ENCODE measurements at regions not wholly inside any gene's neighbourhood (a gene's known extent, or its start where the extent isn't known, plus 50 kb on each side); places are given as distances from the start of the nearest gene placed in this dataset.

DNA sequence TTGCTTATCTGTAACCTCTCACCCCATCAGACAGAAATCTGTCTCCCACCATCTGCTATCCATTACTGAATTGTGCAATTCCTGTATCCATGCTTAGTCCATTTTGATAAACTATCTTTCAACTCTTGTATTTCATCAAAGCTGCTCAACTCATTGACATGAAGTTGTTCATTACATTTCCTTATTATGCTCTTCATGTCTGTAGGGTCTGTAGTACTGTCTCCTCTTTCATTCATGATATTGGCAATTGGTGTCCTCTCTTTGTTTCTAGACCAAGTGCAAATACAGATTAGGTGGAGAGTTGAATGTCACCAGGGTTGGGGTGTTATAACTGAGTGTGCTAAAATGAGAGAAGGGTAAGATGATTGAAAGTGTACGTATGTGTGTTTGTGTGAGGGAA, 69.2 kb upstream of the ADRA2C start:
- WGBS (ENCODE audit: insufficient coverage) = 100% methylated on average over 1 of the region's 1 CpG
- no peak overlapping the region for H3K4me3 ChIP-seq (ENCODE audit: low read length)
- H3K36me3 ChIP-seq (ENCODE audit: control insufficient read depth, insufficient read depth, low read length) = no peaks in the 10 kb centered on the region
- DNase-seq = no peak
- no peak overlapping the region for H3K27ac ChIP-seq (ENCODE audit: low read length)
- H3K4me1 ChIP-seq (ENCODE audit: control insufficient read depth, insufficient read depth, low read length) = peaks cover 5% of the 10 kb centered on the region
- H3K27me3 ChIP-seq (ENCODE audit: control insufficient read depth, insufficient read depth, low read length) = peaks cover 18% of the 10 kb centered on the region
- H3K9me3 ChIP-seq (replicated peaks; ENCODE audit: control insufficient read depth, low read depth, low read length) = peaks cover 18% of the 10 kb centered on the region

DNA sequence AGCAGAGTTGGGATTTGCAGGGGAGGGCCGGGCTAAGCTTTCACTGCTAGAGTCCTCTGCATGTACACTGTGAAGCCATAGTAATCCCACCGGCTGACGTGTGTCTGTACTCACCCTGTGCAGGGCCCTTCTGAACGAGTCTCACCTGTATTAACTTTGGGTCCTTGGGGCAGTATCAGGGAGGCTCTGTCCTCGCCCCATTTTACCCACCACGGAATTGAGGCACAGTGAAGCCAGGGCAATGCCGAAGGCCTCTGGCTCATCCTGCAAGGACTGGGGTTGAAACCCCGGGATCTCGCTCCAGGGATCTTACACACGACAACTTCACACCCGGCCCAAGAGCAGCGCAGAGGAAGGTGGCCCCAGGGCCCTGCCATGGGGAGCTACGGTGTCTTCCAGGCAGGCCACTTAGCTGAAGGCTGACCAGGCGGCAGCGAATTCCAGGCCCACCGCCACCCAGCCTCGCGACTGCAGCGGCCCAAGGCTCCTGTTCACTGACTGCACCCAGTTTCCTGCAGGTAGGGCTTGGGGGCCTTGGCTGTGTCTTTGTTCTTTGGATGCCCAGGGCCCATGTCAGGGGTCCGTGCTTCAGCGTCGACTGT, 75.5 kb upstream of the ADRA2C start:
- H3K27me3 ChIP-seq (ENCODE audit: control insufficient read depth, insufficient read depth, low read length) = peaks cover 5% of the 10 kb centered on the region
- no peaks in the 10 kb centered on the region for H3K36me3 ChIP-seq (ENCODE audit: control insufficient read depth, insufficient read depth, low read length)
- WGBS (ENCODE audit: insufficient coverage) = 80% methylated on average over 17 of the region's 22 CpGs
- DNase-seq = no peak
- no peak overlapping the region for H3K4me3 ChIP-seq (ENCODE audit: low read length)
- no peak overlapping the region for H3K27ac ChIP-seq (ENCODE audit: low read length)
- no peaks in the 10 kb centered on the region for H3K4me1 ChIP-seq (ENCODE audit: control insufficient read depth, insufficient read depth, low read length)
- no peaks in the 10 kb centered on the region for H3K9me3 ChIP-seq (replicated peaks; ENCODE audit: control insufficient read depth, low read depth, low read length)

DNA sequence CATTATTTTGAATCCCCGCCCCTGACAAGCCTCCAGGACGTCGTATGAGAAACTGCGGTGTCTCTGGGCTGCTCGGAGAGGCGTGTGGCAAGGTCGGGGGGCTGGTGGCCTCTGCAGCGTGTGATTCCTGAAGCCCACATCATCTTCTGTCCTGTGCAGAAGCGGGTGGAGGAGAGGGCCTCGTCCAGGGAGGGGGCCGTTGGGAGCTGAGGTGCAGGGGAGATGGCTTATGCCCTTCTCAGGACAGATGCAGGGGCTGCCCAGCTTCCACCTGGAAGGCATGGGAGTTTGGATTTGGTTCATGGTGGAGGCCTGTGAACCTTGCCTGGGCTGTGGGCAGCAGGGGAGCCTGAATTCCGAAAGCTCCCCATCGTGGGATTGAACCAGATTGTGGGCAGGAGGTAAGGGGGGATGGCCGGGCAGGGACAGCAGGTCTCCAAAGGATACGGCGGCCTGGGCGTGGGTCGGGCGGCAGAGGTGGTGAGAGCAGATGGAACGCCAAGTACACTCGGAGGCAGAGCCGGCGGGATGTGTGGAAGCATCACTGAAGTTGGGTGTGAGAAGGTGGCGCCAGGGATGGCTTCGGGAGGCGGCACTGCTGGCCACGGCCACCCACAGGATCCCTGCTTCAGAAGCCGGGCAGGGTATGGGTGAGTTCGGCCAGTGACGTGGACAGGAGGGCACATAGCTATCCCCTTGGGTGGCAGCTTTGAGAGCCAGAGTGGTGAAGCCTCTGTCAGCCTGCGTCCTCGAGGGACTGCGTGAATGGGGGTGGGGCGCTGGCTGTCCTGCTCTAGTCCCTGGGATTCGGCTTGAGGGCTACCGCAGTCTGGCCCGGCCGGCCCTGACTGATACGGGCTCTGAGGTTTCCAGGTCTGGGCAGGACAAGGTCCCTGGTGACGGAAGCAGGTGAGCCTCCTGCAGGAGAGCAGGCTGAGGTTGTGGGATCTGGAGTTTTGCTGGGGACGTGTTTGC, 76.3 kb upstream of the ADRA2C start:
- WGBS (ENCODE audit: insufficient coverage) = 81% methylated on average over 38 of the region's 41 CpGs
- no peak overlapping the region for H3K4me3 ChIP-seq (ENCODE audit: low read length)

DNA sequence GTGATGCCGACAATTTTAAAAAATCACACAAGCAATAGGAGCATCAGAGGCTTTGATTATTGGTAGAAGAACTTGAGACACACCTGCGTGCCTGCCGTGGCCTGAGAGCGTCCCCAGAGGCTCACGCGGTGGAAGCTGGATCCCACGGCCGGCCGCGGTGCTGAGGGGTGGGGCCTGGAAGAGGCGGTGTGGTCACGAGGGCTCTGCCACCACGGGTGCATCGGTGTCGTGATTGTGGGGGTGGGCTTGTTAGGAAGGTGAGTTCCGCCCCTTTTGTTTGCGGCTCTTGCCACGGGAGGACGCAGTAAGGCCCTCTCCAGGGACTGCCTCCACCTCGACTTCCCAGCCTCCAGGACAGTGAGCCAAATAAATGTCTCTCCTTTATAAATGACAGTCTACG, 77.2 kb upstream of the ADRA2C start:
- Histone ChIP-seq H3K27me3 (ENCODE audit: control insufficient read depth, insufficient read depth, low read length) (peaks cover 12% of the 10 kb centered on the region), H3K9me3 (replicated peaks; ENCODE audit: control insufficient read depth, low read depth, low read length) (no peaks in the 10 kb centered on the region), H3K36me3 (ENCODE audit: control insufficient read depth, insufficient read depth, low read length) (no peaks in the 10 kb centered on the region), H3K27ac (ENCODE audit: low read length) (no peak overlapping the region), H3K4me3 (ENCODE audit: low read length) (no peak overlapping the region), H3K4me1 (ENCODE audit: control insufficient read depth, insufficient read depth, low read length) (no peaks in the 10 kb centered on the region)
- no peak for DNase-seq
- WGBS (ENCODE audit: insufficient coverage) = 71% methylated on average over 11 of the region's 21 CpGs

More for the DNA sequence above, 76.3 kb upstream of the ADRA2C start:
- Histone ChIP-seq H3K27ac (ENCODE audit: low read length) (no peak overlapping the region), H3K4me1 (ENCODE audit: control insufficient read depth, insufficient read depth, low read length) (no peaks in the 10 kb centered on the region), H3K36me3 (ENCODE audit: control insufficient read depth, insufficient read depth, low read length) (no peaks in the 10 kb centered on the region), H3K9me3 (replicated peaks; ENCODE audit: control insufficient read depth, low read depth, low read length) (no peaks in the 10 kb centered on the region), H3K27me3 (ENCODE audit: control insufficient read depth, insufficient read depth, low read length) (peaks cover 5% of the 10 kb centered on the region)
- no peak for DNase-seq

DNA sequence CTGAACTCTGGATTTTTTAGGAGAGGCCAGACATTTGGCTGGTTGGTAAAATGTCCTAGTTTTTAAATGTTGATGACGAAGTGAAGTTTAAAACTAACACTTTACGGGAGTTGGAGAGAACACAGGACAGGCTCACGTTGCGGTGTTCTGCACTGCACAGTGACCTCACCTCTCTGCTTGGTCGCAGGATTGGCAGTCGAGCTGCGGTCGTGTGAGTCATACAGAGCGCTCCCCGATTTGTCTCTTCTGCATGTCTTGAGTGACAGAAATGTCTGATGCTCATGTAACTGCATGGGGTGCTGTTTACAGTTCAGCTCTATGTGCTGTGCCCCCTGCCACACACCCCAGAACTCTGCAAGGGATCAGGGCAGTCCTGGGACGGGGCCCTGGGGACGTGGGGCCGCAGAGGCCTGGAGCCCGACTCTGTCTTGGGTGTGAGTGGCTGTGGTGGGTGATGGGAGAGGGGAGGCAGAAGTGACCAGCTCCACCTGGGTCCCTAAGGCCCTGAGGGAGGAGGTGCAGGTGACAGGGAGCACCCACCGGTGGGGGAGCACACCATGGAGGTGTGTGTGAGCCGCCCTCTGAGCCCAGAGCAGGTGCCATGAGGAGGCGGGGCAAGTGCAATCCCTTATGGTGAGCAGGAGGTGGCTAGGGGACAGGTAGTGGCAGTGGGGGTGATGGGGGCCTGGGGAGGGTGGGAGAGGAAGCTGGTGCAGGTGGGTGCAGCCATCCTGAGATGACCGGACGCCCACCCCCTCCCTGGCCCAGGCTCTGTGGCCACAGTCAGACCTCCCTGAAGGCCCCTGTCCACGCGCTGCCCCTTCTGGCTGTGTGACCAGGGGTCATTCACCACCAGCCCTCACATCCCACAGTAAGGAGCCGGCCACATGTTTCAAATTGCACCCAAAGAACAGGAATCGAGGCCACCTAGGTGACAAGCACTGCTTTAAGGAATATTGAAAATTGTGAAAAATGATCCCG, 77.9 kb upstream of the ADRA2C start:
- Histone ChIP-seq H3K9me3 (replicated peaks; ENCODE audit: control insufficient read depth, low read depth, low read length) (no peaks in the 10 kb centered on the region), H3K27me3 (ENCODE audit: control insufficient read depth, insufficient read depth, low read length) (peaks cover 12% of the 10 kb centered on the region), H3K4me1 (ENCODE audit: control insufficient read depth, insufficient read depth, low read length) (no peaks in the 10 kb centered on the region), H3K36me3 (ENCODE audit: control insufficient read depth, insufficient read depth, low read length) (no peaks in the 10 kb centered on the region), H3K4me3 (ENCODE audit: low read length) (no peak overlapping the region), H3K27ac (ENCODE audit: low read length) (no peak overlapping the region)
- WGBS (ENCODE audit: insufficient coverage) = 78% methylated on average over 9 of the region's 24 CpGs
- no peak for DNase-seq

DNA sequence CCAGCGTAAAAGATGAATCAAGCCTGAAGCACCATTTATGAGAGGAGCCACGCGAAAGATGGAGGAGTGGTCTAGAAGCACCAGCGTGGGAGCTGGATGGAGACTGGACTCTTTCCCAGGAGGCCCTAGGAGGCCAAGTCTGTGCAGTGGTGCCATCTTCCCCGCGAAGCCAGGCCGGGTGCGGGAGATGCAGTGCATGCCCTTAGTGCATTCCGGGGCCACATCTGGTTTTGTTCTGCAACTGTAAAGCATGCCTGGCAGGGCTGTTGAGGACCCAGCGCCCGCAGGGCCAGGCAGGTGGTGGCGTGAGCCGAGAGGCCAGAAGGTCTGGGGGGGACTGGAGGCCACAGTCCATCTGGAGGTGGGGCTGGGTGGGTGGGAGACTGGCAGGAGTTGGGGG, 78.6 kb upstream of the ADRA2C start:
- no peaks in the 10 kb centered on the region for H3K36me3 ChIP-seq (ENCODE audit: control insufficient read depth, insufficient read depth, low read length)
- no peak for DNase-seq
- 76% methylated on average over 12 of the region's 13 CpGs for WGBS (ENCODE audit: insufficient coverage)
- H3K27me3 ChIP-seq (ENCODE audit: control insufficient read depth, insufficient read depth, low read length) = peaks cover 10% of the 10 kb centered on the region
- H3K9me3 ChIP-seq (replicated peaks; ENCODE audit: control insufficient read depth, low read depth, low read length) = no peaks in the 10 kb centered on the region
- no peaks in the 10 kb centered on the region for H3K4me1 ChIP-seq (ENCODE audit: control insufficient read depth, insufficient read depth, low read length)
- no peak overlapping the region for H3K4me3 ChIP-seq (ENCODE audit: low read length)
- H3K27ac ChIP-seq (ENCODE audit: low read length) = no peak overlapping the region

DNA sequence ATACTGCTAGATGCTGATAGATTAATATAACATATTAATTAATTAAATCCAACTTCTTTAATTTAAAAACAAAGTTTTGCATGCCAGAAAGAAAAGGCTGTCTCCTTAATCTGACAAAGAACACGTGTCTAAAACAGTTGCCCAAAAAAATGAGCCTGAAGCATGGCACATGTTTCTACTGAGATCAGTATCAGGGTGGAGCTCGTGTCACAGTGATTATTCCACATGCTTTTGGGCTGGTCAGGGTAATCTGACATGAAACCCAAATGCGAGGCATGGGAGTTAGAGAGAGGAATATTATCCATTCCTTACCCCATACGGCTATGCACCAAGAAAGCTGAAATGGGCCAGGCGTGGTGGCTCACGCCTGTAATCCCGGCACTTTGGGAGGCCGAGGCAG, 79.4 kb upstream of the ADRA2C start:
- H3K9me3 ChIP-seq (replicated peaks; ENCODE audit: control insufficient read depth, low read depth, low read length) = no peaks in the 10 kb centered on the region
- H3K4me3 ChIP-seq (ENCODE audit: low read length) = no peak overlapping the region
- DNase-seq = peak; percentile 40
- H3K4me1 ChIP-seq (ENCODE audit: control insufficient read depth, insufficient read depth, low read length) = no peaks in the 10 kb centered on the region
- peaks cover 10% of the 10 kb centered on the region for H3K27me3 ChIP-seq (ENCODE audit: control insufficient read depth, insufficient read depth, low read length)
- 71% methylated on average over 1 of the region's 8 CpGs for WGBS (ENCODE audit: insufficient coverage)
- no peaks in the 10 kb centered on the region for H3K36me3 ChIP-seq (ENCODE audit: control insufficient read depth, insufficient read depth, low read length)
- H3K27ac ChIP-seq (ENCODE audit: low read length) = no peak overlapping the region

DNA sequence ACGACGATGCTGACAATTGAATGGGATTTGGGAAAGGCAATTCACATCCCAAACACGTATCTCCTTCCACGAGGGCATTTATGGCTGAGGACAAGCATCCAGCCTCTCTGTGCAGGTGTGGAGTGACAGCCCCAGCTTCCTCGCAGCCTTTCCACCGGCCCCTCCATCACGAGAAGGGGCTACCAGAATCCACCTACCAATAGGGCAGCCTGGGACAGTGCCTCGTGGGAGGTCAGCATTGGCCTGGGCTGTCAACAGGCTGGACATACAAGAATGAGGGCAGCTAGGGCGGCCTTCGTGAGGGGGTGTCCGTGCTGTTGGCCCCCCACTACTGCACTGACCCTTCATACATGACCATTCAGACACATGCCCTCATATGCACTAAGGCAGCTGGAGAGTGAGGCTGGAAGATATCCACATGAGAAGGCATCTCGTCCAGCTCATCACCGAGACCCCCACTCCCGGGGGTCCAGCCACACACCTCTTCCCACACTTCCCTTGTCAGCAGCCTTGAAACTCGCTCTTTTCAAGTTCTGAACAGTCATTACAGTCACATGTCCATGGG, 81.0 kb upstream of the ADRA2C start:
- DNase-seq = no peak
- H3K4me3 ChIP-seq (ENCODE audit: low read length) = no peak overlapping the region
- peaks cover 10% of the 10 kb centered on the region for H3K27me3 ChIP-seq (ENCODE audit: control insufficient read depth, insufficient read depth, low read length)
- WGBS (ENCODE audit: insufficient coverage) = 85% methylated on average over 11 of the region's 15 CpGs
- no peaks in the 10 kb centered on the region for H3K36me3 ChIP-seq (ENCODE audit: control insufficient read depth, insufficient read depth, low read length)
- H3K27ac ChIP-seq (ENCODE audit: low read length) = no peak overlapping the region
- H3K4me1 ChIP-seq (ENCODE audit: control insufficient read depth, insufficient read depth, low read length) = no peaks in the 10 kb centered on the region
- no peaks in the 10 kb centered on the region for H3K9me3 ChIP-seq (replicated peaks; ENCODE audit: control insufficient read depth, low read depth, low read length)

DNA sequence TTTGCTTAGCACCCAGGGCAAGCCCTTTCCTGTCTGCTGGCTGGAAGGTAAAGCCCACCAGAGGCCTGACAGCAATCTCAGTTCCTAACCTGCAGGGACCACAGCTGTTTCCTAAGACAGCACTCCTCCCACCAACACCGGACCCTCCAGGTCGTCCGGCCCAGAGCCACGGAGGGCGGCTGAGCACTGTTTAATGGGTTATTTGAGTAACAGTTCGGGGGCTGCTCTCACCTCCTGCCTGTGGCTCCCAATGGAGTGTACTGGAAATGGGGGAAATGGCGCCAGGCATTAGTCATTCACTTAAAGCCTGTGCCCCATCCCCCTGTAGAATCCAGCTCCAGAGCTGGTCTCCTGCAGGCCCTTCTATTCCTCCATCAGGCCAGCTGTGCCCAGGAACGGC, 81.6 kb upstream of the ADRA2C start:
- Histone ChIP-seq H3K9me3 (replicated peaks; ENCODE audit: control insufficient read depth, low read depth, low read length) (no peaks in the 10 kb centered on the region), H3K4me1 (ENCODE audit: control insufficient read depth, insufficient read depth, low read length) (peaks cover 5% of the 10 kb centered on the region), H3K27ac (ENCODE audit: low read length) (no peak overlapping the region), H3K27me3 (ENCODE audit: control insufficient read depth, insufficient read depth, low read length) (peaks cover 14% of the 10 kb centered on the region), H3K4me3 (ENCODE audit: low read length) (no peak overlapping the region), H3K36me3 (ENCODE audit: control insufficient read depth, insufficient read depth, low read length) (no peaks in the 10 kb centered on the region)
- 90% methylated on average over 3 of the region's 8 CpGs for WGBS (ENCODE audit: insufficient coverage)
- no peak for DNase-seq
